ENCODE measurements at regions not wholly inside any gene's neighbourhood (a gene's known extent, or its start where the extent isn't known, plus 50 kb on each side); places are given as distances from the start of the nearest gene placed in this dataset.
"Not testable (repeated sequence)": the region's sequence is repeated elsewhere in the genome, so short reads cannot be mapped to it uniquely, and the experiment has no call there.

GRCh38 chr3:106331636-106332035 is 462.8 kb upstream of the CBLB start:
- DNase-seq (ENCODE audit: low spot score in 2 of 2) (no peak), FAIRE-seq (no peak)

GRCh38 chr3:106332129-106332528 is 463.3 kb upstream of the CBLB start:
- FAIRE-seq = peak; percentile 73

GRCh38 chr3:106332884-106333283 is 464.1 kb upstream of the CBLB start:
- DNase-seq (ENCODE audit: low spot score in 2 of 2) (no peak), FAIRE-seq (no peak)

More at GRCh38 chr3:106332129-106332528, 463.3 kb upstream of the CBLB start:
- DNase-seq (ENCODE audit: low spot score in 2 of 2) = no peak

GRCh38 chr3:106333911-106334618 is 465.3 kb upstream of the CBLB start:
- no peak for DNase-seq (ENCODE audit: low spot score in 2 of 2)
- FAIRE-seq = no peak

- FAIRE-seq (no peak), DNase-seq (ENCODE audit: low spot score in 2 of 2) (no peak)
These were observed 467.8 kb upstream of the CBLB start for GRCh38 chr3:106336619-106337018.

- no peak for DNase-seq (ENCODE audit: low spot score in 2 of 2)
- FAIRE-seq = no peak
These were observed 468.3 kb upstream of the CBLB start for GRCh38 chr3:106337116-106337515.

GRCh38 chr3:106338582-106339214 is 469.9 kb upstream of the CBLB start:
- FAIRE-seq (no peak), DNase-seq (ENCODE audit: low spot score in 2 of 2) (no peak)

GRCh38 chr3:106339551-106339950 is 470.7 kb upstream of the CBLB start:
- DNase-seq (ENCODE audit: low spot score in 2 of 2) (no peak), FAIRE-seq (no peak)

- DNase-seq (ENCODE audit: low spot score in 2 of 2) (no peak), FAIRE-seq (no peak)
These were observed 472.3 kb upstream of the CBLB start for GRCh38 chr3:106341087-106341486.

- DNase-seq (ENCODE audit: low spot score in 2 of 2) = no peak
- FAIRE-seq = no peak
These were observed 472.9 kb upstream of the CBLB start for GRCh38 chr3:106341586-106342162.

- DNase-seq (ENCODE audit: low spot score in 2 of 2) (no peak), FAIRE-seq (no peak)
These were observed 473.6 kb upstream of the CBLB start for GRCh38 chr3:106342386-106342785.

GRCh38 chr3:106343811-106344210 is 475.0 kb upstream of the CBLB start:
- FAIRE-seq = no peak

GRCh38 chr3:106345353-106346027 is 476.7 kb upstream of the CBLB start:
- DNase-seq (ENCODE audit: low spot score in 2 of 2) (no peak), FAIRE-seq (no peak)

More at GRCh38 chr3:106343811-106344210, 475.0 kb upstream of the CBLB start:
- no peak for DNase-seq (ENCODE audit: low spot score in 2 of 2)

- no peak for FAIRE-seq
- no peak for DNase-seq (ENCODE audit: low spot score in 2 of 2)
These were observed 478.5 kb upstream of the CBLB start for GRCh38 chr3:106347350-106347749.

- no peak for DNase-seq (ENCODE audit: low spot score in 2 of 2)
- no peak for FAIRE-seq
These were observed 479.4 kb upstream of the CBLB start for GRCh38 chr3:106348139-106348690.

GRCh38 chr3:106349191-106349881 is 480.5 kb upstream of the CBLB start:
- FAIRE-seq = no peak
- no peak for DNase-seq (ENCODE audit: low spot score in 2 of 2)

GRCh38 chr3:106355873-106356272 is 487.1 kb upstream of the CBLB start:
- FAIRE-seq (no peak), DNase-seq (ENCODE audit: low spot score in 2 of 2) (no peak)

- DNase-seq (ENCODE audit: low spot score in 2 of 2) (no peak), FAIRE-seq (no peak)
These were observed 490.9 kb upstream of the CBLB start for GRCh38 chr3:106359692-106360091.

GRCh38 chr3:106360901-106361300 is 492.1 kb upstream of the CBLB start:
- FAIRE-seq; DNase-seq (ENCODE audit: low spot score in 2 of 2): not testable (repeated sequence)

GRCh38 chr3:106364477-106364876 is 495.7 kb upstream of the CBLB start:
- DNase-seq (ENCODE audit: low spot score in 2 of 2) (no peak), FAIRE-seq (no peak)

Measured in frontal cortex (tissue), 3 donors.